ENCODE measurements at regions not wholly inside any gene's neighbourhood (a gene's known extent, or its start where the extent isn't known, plus 50 kb on each side); places are given as distances from the start of the nearest gene placed in this dataset.

DNA sequence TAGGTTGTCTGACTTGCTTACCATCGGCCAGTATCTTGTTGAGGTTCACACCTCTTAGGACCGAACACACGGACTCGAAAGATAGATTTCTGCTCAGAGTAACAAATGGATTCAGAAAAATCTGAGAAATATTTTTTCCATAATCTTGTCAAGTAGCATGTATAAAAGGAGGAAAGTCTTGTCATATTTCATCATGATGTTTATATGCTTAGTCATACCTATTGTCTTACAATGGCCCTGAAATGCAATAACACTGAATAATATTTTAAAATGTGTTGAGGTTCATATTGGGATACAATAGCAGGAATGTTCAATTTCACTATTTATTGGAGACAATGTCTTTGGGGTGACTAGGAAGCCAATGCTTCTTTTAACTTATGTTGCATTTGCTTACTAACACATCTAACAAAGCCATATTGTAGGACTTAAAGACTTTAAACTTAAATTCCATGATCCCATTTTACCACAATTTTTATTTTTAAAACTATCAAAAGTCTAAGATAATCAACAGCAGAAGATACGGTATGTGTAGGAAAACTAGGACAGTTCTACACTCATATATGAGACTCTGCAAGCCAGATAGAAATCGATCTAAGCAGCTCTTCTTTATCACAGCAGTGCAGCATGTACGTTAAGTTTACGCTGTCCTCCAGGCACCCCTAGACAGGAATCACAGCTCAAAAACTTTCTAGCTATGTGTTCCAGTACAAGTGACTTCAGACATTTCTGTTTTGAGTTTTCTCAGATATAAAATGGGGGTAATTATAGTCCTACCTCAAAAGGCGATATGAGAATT, 135.7 kb upstream of the CAV2 start:
- no peak for TF ChIP-seq POLR2A (IDR thresholded peaks at IDR 0.05)
- TF ChIP-seq, protein P1, sequence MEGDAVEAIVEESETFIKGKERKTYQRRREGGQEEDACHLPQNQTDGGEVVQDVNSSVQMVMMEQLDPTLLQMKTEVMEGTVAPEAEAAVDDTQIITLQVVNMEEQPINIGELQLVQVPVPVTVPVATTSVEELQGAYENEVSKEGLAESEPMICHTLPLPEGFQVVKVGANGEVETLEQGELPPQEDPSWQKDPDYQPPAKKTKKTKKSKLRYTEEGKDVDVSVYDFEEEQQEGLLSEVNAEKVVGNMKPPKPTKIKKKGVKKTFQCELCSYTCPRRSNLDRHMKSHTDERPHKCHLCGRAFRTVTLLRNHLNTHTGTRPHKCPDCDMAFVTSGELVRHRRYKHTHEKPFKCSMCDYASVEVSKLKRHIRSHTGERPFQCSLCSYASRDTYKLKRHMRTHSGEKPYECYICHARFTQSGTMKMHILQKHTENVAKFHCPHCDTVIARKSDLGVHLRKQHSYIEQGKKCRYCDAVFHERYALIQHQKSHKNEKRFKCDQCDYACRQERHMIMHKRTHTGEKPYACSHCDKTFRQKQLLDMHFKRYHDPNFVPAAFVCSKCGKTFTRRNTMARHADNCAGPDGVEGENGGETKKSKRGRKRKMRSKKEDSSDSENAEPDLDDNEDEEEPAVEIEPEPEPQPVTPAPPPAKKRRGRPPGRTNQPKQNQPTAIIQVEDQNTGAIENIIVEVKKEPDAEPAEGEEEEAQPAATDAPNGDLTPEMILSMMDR (IDR thresholded peaks at IDR 0.05), result no peak

Data from uterus (tissue), 2 donors.